Panc1 (cell line): ENCODE measurements at regions not wholly inside any gene's neighbourhood (a gene's known extent, or its start where the extent isn't known, plus 50 kb on each side); places are given as distances from the start of the nearest gene placed in this dataset.

Source experiments
- CTCF ChIP-seq: fragments of 450-650 bp; IDR thresholded peaks from 2 replicates; pipeline ENCODE4 v1.5.1; 2017; ENCODE audit warnings: mild to moderate bottlenecking
- POLR2AphosphoS5 ChIP-seq: IDR thresholded peaks from 2 replicates; pipeline ENCODE4 v1.6.1; 2012; ENCODE audit warnings: mild to moderate bottlenecking, low read depth, low read length, moderate library complexity
- SIN3A ChIP-seq: IDR thresholded peaks from 2 replicates; pipeline ENCODE4 v1.6.1; 2012; ENCODE audit warnings: low read depth, mild to moderate bottlenecking, low read length, moderate library complexity, borderline replicate concordance; ENCODE audit not compliant: insufficient read depth
- TCF7L2 ChIP-seq: IDR thresholded peaks from 2 replicates; pipeline ENCODE4 v1.6.1; 2011; ENCODE audit warnings: mild to moderate bottlenecking, low read depth, low read length, inconsistent platforms

- TF ChIP-seq SIN3A (no peak), CTCF (no peak), POLR2AphosphoS5 (no peak), TCF7L2 (no peak)
Measured at GRCh38 chrX:107507093-107507743, 57.8 kb downstream of the FRMPD3 start.
